GM12891 (cell line): ENCODE measurements at regions not wholly inside any gene's neighbourhood (a gene's known extent, or its start where the extent isn't known, plus 50 kb on each side); places are given as distances from the start of the nearest gene placed in this dataset.
A peak's percentile ranks its signal among the peaks of the same experiment; 100 is the strongest.

Experiments
- DNase-seq: peaks from one replicate; pipeline ENCODE4 v3.0.0; 2011; ENCODE audit warnings: low spot score; ENCODE audit not compliant: insufficient read length
- FAIRE-seq: peaks from 2 replicates; lab custom pipeline; 2011; peaks lifted over from hg19 to GRCh38; lab: Jason Lieb, UNC
- PAX5 ChIP-seq: IDR thresholded peaks from 2 replicates; pipeline ENCODE4 v1.6.1; 2011; ENCODE audit warnings: low read length, moderate library complexity, mild to moderate bottlenecking; ENCODE audit not compliant: insufficient read depth, severe bottlenecking
- POLR2A ChIP-seq: IDR thresholded peaks from 2 replicates; pipeline ENCODE4 v1.6.1; 2011; ENCODE audit warnings: low read depth, low read length, control low read depth
- POLR2AphosphoS5 ChIP-seq: IDR thresholded peaks from 2 replicates; pipeline ENCODE4 v1.6.1; 2011; ENCODE audit warnings: low read depth, low read length, control low read depth
- POU2F2 ChIP-seq: IDR thresholded peaks from 2 replicates; pipeline ENCODE4 v1.6.1; 2011; ENCODE audit warnings: low read depth, mild to moderate bottlenecking, control low read depth, low read length, moderate library complexity
- SPI1 ChIP-seq: IDR thresholded peaks from 2 replicates; pipeline ENCODE4 v1.6.1; 2011; ENCODE audit warnings: low read depth, low read length, control low read depth
- TAF1 ChIP-seq: IDR thresholded peaks from 2 replicates; pipeline ENCODE4 v1.6.1; 2011; ENCODE audit warnings: low read depth, low read length, control low read depth

GRCh38 chr6:118761645-118762044 is 110.3 kb upstream of the CEP85L start:
- DNase-seq (no peak), FAIRE-seq (no peak)
- TF ChIP-seq TAF1 (no peak), PAX5 (no peak), POU2F2 (no peak), SPI1 (no peak), POLR2AphosphoS5 (no peak), POLR2A (no peak)

DNA sequence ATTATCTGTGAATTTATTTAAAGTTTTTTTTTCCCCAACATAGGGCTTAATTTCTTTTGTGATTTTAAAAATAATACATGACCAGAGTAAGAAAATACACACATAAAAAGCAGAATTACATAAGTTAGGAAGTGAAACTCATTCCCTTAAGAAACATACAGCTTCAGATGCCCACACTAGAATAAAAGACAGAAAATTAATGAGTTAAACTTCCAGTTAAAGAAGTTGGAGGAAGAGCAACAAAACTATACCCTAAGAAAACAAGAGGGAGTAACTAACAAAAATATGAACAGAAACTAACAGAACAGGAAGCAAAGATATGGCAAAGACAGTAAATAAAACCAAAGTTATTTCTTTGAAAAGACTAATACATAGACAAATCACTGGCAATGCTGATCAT is 107.6 kb upstream of the CEP85L start:
- TF ChIP-seq POLR2A (no peak), POLR2AphosphoS5 (no peak), SPI1 (no peak), POU2F2 (no peak), TAF1 (no peak), PAX5 (no peak)
- FAIRE-seq (no peak), DNase-seq (no peak)

DNA sequence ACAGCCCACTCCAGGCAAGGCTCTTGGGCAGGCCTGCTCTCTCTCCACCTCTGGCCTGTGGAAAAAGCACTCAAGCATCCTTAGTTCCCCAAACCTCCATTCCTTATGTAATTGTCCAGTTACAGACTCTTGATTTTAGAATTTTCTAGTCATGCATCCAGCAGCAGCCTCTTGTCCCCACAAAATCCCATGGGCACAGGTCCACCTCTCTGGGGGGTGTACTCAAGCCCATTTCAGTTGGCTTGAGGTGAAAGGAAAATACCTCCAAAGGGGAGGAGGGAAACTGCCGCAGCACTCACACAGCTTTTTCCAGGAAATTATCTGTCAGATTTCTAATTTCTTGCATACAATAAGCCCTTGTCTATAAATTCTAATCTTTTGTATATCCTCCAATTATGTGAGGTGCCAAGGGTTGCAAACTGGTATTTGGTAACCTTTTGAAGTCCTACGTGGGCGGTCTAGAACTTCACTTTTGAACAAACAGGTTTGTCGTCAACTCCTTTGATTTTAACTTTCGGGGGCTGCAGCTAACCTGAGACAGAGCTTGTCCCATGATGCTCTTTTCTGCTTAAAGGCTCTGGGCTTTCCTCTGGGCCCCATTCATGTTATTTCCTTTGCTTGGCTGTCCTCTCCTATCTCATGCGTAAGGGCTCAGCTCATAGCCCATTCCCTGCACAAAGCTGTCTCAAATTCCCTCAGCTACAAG is 104.7 kb upstream of the CEP85L start:
- TF ChIP-seq SPI1 (no peak), POLR2A (no peak), POU2F2 (no peak), POLR2AphosphoS5 (no peak), PAX5 (no peak), TAF1 (no peak)
- FAIRE-seq: no peak
- DNase-seq: no peak

- no peak for TF ChIP-seq POU2F2
- FAIRE-seq: no peak
- no peak for DNase-seq
Measured at GRCh38 chr6:118752803-118753202, 101.4 kb upstream of the CEP85L start.

- TF ChIP-seq SPI1: no peak
- no peak for TF ChIP-seq POU2F2
- DNase-seq: no peak
- FAIRE-seq: no peak
Measured at GRCh38 chr6:118751072-118751471, 99.7 kb upstream of the CEP85L start.

- FAIRE-seq (no peak), DNase-seq (no peak)
- TF ChIP-seq POU2F2 (0 out of 2 replicates have a peak, but pooled peaks have one; percentile 11), POLR2A (no peak), TAF1 (no peak), POLR2AphosphoS5 (no peak), SPI1 (no peak), PAX5 (no peak)
Measured at GRCh38 chr6:118750143-118750542, 98.8 kb upstream of the CEP85L start.

DNA sequence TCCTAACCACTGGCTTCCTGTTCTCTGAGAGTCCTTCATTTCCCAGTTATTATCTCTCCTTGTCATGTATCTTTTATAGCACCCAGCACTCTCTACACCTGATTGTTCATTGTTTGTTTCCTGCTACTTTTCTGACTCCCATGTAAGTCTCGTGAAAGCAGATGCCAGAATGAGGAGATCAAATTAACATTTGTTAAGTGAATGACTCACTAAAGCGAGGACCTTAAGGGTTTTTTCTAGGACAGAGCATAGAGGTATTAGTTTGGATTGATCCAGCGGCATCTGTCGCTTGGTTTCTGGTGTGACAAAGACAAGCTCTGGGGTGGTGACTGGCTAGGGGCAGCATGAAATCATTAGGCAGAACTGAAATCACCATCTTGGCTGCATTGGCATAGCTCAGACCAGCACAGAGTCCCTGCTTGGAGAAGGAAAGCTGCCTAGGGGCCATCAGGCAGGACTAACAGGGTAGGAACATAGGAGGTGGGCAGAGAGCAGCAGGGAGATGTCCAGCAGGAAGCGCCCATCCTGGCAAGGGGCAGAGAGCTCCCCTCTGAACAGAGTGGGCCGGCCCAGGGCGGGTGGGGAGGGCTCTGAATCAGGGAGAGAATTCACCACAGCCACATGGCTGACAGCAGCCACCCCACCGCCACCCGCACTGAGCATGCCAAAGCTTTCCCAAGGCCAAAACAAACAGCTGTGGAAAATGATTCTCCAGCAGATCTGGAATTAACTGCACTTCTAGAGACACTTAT is 97.1 kb upstream of the CEP85L start:
- DNase-seq (no peak), FAIRE-seq (no peak)
- TF ChIP-seq POLR2AphosphoS5: no peak
- no peak for TF ChIP-seq POU2F2
- no peak for TF ChIP-seq PAX5
- TF ChIP-seq SPI1: no peak
- no peak for TF ChIP-seq TAF1
- no peak for TF ChIP-seq POLR2A

DNA sequence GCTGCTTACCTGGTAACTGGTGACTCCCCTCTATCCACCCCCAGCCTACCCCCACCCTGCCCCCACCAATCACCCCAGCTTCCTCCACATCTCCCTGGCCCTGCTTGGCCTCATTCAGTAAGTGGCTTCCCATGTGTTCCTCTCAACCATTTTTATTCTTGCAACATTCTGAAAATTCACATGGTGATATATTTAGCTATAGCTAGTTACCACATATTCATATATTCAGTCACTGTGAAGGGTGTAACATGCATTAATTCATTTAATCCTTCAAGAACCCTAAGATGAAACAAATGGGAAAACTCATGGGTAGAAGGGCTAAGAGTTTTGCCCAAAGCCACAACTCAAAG is 95.4 kb upstream of the CEP85L start:
- TF ChIP-seq PAX5 (no peak), POU2F2 (no peak), POLR2AphosphoS5 (no peak), POLR2A (no peak), TAF1 (no peak)
- DNase-seq (no peak), FAIRE-seq (no peak)

DNA sequence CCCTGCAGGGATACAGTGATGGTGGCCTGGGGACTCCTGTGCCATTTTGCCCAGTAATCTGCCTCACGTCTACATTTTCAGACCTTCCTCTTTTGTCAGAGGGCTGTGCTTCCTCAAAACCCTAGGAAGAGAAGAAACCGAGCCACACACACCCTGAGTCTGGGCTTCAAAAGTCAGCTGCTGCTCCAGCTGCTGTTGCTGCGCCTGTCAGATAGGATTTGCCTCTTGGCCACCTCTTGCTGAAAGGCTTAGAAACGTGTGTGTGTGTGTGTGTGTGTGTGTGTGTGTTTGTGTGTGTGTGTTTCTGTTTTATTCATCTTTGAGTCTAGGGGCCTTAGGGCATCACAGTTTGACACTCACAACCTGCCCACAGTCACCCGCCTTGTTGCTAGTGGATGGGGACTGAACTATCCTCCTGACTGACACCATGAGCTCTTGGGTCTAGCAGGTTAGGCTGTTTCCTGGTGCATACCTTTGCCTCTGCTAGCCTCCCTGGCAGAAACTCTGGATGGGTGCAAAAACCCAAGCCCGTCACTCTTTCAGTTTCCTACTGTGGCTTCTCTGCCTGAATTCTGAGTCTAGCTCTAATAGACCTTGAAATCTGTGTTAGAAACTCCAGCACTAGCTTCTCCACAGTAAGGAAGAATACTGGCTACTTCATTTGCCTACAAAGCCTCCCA is 94.9 kb upstream of the CEP85L start:
- FAIRE-seq (peak; percentile 76), DNase-seq (no peak)
- TF ChIP-seq POU2F2: no peak
- TF ChIP-seq POLR2A: no peak
- no peak for TF ChIP-seq SPI1
- TF ChIP-seq PAX5: no peak
